ENCODE measurements at regions not wholly inside any gene's neighbourhood (a gene's known extent, or its start where the extent isn't known, plus 50 kb on each side); places are given as distances from the start of the nearest gene placed in this dataset.

- Histone ChIP-seq H3K36me3 (replicated peaks in 1 of 2; ENCODE audit: control insufficient read depth in 1 of 2, insufficient read depth in 2 of 2, low read length in 2 of 2) (no peaks in the 10 kb centered on the region), H3K4me3 (replicated peaks in 1 of 3; ENCODE audit: insufficient read depth in 1 of 3, low read depth in 2 of 3, low read length in 3 of 3) (no peak overlapping the region), H3K9ac (ENCODE audit: insufficient read depth, low read depth, low read length) (no peak overlapping the region), H2AFZ (ENCODE audit: low read length) (no peak overlapping the region), H3K27ac (ENCODE audit: extremely low read length, insufficient read depth, low read length) (no peak overlapping the region), H3K27me3 (ENCODE audit: control insufficient read depth in 1 of 2, insufficient read depth in 2 of 2, low read length in 2 of 2) (no peaks in the 10 kb centered on the region), H4K20me1 (ENCODE audit: insufficient read depth, low read length) (no peaks in the 10 kb centered on the region), H3K9me3 (ENCODE audit: low read length) (no peaks in the 10 kb centered on the region), H3K4me2 (ENCODE audit: low read depth, low read length) (no peak overlapping the region), H3K4me1 (ENCODE audit: insufficient read depth, low read length) (peaks cover 17% of the 10 kb centered on the region), H3K79me2 (ENCODE audit: insufficient read depth, low read length) (no peaks in the 10 kb centered on the region)
- CTCF ChIA-PET (ENCODE audit: low intra/inter-chr PET ratio, low total read pairs): no interaction called here
- in situ Hi-C loops (cut with HindIII; ENCODE audit: extremely low pct_ligation_motif_present, low pct_unique_long_range_greater_than_20kb): no loop called here
- DNase-seq (ENCODE audit: low spot score) (peak; percentile 35), FAIRE-seq (no peak), ATAC-seq (peak; percentile 76)
- POLR2A ChIA-PET: no interaction called here
- 25% methylated on average over 1 of the region's 1 CpG for WGBS (ENCODE audit: low lambda C conversion rate)
- BruUV-seq (replicated peaks): no TSS peak
- intact Hi-C loops (cut with micrococcal nuclease; ENCODE audit: unreplicated experiment): no loop called here
- TF ChIP-seq HES4 (CRISPR knock-in tag; IDR thresholded peaks at IDR 0.05; ENCODE audit: borderline replicate concordance) (no peak), FOSL2 (CRISPR knock-in tag; IDR thresholded peaks at IDR 0.05) (peak; percentile 97), ZNF569 (CRISPR knock-in tag; IDR thresholded peaks at IDR 0.05; ENCODE audit: borderline replicate concordance) (no peak), ZNF775 (CRISPR knock-in tag; IDR thresholded peaks at IDR 0.05; ENCODE audit: borderline replicate concordance) (no peak), ZNF20 (CRISPR knock-in tag; IDR thresholded peaks at IDR 0.05) (no peak), ZNF605 (CRISPR knock-in tag; IDR thresholded peaks at IDR 0.05) (no peak), KAT2B (IDR thresholded peaks at IDR 0.05; ENCODE audit: borderline replicate concordance, low read depth, low read length) (no peak), TBX3 (IDR thresholded peaks at IDR 0.05; ENCODE audit: borderline replicate concordance) (no peak), ZBTB7B (CRISPR knock-in tag; IDR thresholded peaks at IDR 0.05) (no peak), FOSL1 (CRISPR knock-in tag; IDR thresholded peaks at IDR 0.05; ENCODE audit: borderline replicate concordance) (peak; percentile 53; the same call in 1 of the 2 replicates), CCDC6 (CRISPR knock-in tag; IDR thresholded peaks at IDR 0.05) (no peak), PLRG1 (conservative IDR thresholded peaks at IDR 0.05) (no peak), ZBTB14 (CRISPR knock-in tag; IDR thresholded peaks at IDR 0.05) (no peak)
- TF ChIP-seq, protein P1, sequence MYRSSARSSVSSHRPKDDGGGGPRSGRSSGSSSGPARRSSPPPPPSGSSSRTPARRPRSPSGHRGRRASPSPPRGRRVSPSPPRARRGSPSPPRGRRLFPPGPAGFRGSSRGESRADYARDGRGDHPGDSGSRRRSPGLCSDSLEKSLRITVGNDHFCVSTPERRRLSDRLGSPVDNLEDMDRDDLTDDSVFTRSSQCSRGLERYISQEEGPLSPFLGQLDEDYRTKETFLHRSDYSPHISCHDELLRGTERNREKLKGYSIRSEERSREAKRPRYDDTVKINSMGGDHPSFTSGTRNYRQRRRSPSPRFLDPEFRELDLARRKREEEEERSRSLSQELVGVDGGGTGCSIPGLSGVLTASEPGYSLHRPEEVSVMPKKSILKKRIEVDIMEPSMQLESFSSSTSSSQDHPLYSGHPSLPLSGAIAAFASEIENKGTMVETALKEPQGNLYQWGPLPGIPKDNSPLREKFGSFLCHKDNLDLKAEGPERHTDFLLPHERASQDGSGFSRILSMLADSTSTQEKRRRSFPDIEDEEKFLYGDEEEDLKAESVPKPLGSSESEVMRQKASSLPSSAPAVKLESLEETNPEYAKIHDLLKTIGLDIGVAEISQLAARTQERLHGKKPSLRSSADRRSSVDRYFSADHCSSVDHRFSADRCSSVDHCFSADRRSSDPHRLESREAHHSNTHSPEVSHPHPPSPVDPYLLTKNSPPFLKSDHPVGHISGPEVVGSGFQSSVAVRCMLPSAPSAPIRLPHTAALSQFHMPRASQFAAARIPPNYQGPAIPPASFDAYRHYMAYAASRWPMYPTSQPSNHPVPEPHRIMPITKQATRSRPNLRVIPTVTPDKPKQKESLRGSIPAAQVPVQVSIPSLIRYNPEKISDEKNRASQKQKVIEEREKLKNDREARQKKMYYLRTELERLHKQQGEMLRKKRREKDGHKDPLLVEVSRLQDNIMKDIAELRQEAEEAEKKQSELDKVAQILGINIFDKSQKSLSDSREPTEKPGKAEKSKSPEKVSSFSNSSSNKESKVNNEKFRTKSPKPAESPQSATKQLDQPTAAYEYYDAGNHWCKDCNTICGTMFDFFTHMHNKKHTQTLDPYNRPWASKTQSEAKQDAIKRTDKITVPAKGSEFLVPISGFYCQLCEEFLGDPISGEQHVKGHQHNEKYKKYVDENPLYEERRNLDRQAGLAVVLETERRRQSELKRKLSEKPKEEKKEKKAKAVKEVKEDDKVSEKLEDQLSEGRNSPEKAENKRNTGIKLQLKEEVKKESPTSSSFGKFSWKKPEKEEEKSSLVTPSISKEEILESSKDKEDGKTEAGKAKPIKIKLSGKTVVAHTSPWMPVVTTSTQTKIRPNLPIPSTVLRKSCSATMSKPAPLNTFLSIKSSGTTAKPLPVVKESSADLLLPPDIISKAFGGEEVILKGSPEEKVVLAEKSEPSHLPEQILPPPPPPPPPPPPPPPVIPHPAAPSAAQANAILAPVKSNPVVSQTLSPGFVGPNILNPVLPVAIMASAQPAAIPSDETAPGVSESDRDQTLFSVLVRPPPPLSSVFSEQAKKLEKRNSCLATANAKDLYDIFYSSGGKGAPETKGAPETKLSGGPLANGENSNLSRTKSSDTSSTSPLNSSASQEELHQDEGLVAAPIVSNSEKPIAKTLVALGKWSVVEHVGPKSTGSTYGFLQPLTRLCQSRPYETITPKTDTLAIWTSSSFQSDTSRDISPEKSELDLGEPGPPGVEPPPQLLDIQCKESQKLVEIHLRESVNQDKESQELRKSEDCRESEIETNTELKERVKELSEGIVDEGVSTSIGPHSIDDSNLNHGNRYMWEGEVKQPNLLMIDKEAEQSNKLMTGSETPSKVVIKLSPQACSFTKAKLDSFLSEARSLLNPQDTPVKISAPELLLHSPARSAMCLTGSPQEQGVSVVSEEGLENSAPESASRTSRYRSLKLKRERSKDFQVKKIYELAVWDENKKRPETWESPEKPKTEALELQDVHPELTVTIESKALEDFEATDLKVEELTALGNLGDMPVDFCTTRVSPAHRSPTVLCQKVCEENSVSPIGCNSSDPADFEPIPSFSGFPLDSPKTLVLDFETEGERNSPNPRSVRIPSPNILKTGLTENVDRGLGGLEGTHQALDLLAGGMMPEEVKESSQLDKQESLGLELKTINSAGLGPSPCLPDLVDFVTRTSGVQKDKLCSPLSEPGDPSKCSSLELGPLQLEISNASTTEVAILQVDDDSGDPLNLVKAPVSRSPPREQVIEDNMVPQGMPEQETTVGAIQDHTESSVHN (CRISPR knock-in tag; IDR thresholded peaks at IDR 0.05): no peak
- TF ChIP-seq, protein P2, sequence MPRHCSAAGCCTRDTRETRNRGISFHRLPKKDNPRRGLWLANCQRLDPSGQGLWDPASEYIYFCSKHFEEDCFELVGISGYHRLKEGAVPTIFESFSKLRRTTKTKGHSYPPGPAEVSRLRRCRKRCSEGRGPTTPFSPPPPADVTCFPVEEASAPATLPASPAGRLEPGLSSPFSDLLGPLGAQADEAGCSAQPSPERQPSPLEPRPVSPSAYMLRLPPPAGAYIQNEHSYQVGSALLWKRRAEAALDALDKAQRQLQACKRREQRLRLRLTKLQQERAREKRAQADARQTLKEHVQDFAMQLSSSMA (CRISPR knock-in tag; IDR thresholded peaks at IDR 0.05): no peak
- TF ChIP-seq, protein P3, sequence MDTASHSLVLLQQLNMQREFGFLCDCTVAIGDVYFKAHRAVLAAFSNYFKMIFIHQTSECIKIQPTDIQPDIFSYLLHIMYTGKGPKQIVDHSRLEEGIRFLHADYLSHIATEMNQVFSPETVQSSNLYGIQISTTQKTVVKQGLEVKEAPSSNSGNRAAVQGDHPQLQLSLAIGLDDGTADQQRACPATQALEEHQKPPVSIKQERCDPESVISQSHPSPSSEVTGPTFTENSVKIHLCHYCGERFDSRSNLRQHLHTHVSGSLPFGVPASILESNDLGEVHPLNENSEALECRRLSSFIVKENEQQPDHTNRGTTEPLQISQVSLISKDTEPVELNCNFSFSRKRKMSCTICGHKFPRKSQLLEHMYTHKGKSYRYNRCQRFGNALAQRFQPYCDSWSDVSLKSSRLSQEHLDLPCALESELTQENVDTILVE (CRISPR knock-in tag; IDR thresholded peaks at IDR 0.05): no peak
These were observed 54.7 kb upstream of the CNOT10 start for GRCh38 chr3:32630266-32630665.

All from HepG2 (cell line).